Gastroesophageal sphincter (tissue), 4 donors: ENCODE measurements at regions not wholly inside any gene's neighbourhood (a gene's known extent, or its start where the extent isn't known, plus 50 kb on each side); places are given as distances from the start of the nearest gene placed in this dataset.

Experiments
- ATAC-seq: fragments of 150-250 bp; one replicate; pipeline ENCODE4 v1.9.1; 2016; ENCODE audit warnings: mild to moderate bottlenecking, moderate library complexity
- H3K27ac ChIP-seq, 4 donors: fragments of 200-600 bp; sonication (generic) in 3 of 4; 1 replicate in 3 of 4; 2 replicates in 1 of 4; pipeline ENCODE4 v1.5.1; 2016 to 2019
- H3K27me3 ChIP-seq: fragments of 200-600 bp; sonication (generic); one replicate; pipeline ENCODE4 v1.5.1; 2019
- H3K36me3 ChIP-seq, 2 donors: fragments of 200-600 bp; sonication (generic); one replicate each; pipeline ENCODE4 v1.5.1; 2019; ENCODE audit warnings: control low read depth in 1 of 2
- H3K4me1 ChIP-seq, 3 donors: fragments of 200-600 bp; sonication (generic); 1 replicate in 2 of 3; 2 replicates in 1 of 3; pipeline ENCODE4 v1.5.1; 2016 to 2019; ENCODE audit warnings: control low read depth in 2 of 3
- H3K4me3 ChIP-seq, 2 donors: fragments of 200-600 bp; sonication (generic); one replicate each; pipeline ENCODE4 v1.5.1; 2019; ENCODE audit warnings: mild to moderate bottlenecking in 1 of 2, moderate library complexity in 1 of 2
- H3K9me3 ChIP-seq, 3 donors: fragments of 200-600 bp; sonication (generic); one replicate each; pipeline ENCODE4 v1.5.1; 2017 to 2019; ENCODE audit warnings: control low read depth in 2 of 3
- EP300 ChIP-seq: sonication (generic); formaldehyde crosslinking; IDR thresholded peaks from one replicate; pipeline ENCODE4 v1.6.1; 2017; ENCODE audit warnings: antibody characterized with exemption, mild to moderate bottlenecking
- POLR2A ChIP-seq, 2 donors: fragments of 450-650 bp; IDR thresholded peaks; one replicate each; pipeline ENCODE4 v1.6.1; 2017; ENCODE audit warnings: antibody characterized with exemption in 2 of 2, mild to moderate bottlenecking in 2 of 2, moderate library complexity in 1 of 2
- POLR2AphosphoS5 ChIP-seq: sonication (generic); formaldehyde crosslinking; IDR thresholded peaks from one replicate; pipeline ENCODE4 v1.6.1; 2017; ENCODE audit warnings: antibody characterized with exemption
- WGBS, 2 donors: methylation state at CpG; one replicate each; pipeline ENCODE4 v1.1.5; 2018; ENCODE audit warnings: low coverage in 1 of 2; 5-methylcytosine and 5-hydroxymethylcytosine counted together
- TF ChIP-seq, protein P1 (sequence below), 4 experiments: fragments of 200-600 bp in 2 of 4; fragments of 450-650 bp in 2 of 4; sonication (generic) in 1 of 4; IDR thresholded peaks; one replicate each; pipeline ENCODE4 v1.5.1; 2017 to 2019; ENCODE audit warnings: antibody characterized with exemption in 4 of 4, mild to moderate bottlenecking in 2 of 4, moderate library complexity in 2 of 4

DNA sequence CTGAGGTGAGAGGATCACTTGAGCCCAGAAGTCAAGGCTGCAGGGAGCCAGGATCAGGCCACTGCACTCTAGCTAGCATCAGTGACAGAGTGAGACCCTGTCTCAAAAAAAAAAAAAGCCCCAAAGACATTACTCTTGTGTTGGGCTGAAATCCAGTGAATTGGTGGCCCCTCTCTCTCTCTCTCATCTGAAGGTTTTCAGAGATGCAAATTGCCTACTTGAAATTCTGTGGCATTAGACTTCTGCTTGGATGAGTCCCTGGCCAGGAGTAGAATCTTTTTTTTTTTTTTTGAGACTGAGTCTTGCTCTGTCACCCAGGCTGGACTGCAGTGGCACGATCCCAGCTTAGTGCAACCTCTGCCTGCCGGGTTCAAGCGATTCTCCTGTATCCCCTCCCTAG lies 112.0 kb upstream of the ATF7IP start:
- H3K36me3 ChIP-seq = no peaks in the 10 kb centered on the region
- no peak for TF ChIP-seq POLR2AphosphoS5
- TF ChIP-seq EP300 = no peak
- TF ChIP-seq, protein P1, sequence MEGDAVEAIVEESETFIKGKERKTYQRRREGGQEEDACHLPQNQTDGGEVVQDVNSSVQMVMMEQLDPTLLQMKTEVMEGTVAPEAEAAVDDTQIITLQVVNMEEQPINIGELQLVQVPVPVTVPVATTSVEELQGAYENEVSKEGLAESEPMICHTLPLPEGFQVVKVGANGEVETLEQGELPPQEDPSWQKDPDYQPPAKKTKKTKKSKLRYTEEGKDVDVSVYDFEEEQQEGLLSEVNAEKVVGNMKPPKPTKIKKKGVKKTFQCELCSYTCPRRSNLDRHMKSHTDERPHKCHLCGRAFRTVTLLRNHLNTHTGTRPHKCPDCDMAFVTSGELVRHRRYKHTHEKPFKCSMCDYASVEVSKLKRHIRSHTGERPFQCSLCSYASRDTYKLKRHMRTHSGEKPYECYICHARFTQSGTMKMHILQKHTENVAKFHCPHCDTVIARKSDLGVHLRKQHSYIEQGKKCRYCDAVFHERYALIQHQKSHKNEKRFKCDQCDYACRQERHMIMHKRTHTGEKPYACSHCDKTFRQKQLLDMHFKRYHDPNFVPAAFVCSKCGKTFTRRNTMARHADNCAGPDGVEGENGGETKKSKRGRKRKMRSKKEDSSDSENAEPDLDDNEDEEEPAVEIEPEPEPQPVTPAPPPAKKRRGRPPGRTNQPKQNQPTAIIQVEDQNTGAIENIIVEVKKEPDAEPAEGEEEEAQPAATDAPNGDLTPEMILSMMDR (IDR thresholded peaks at IDR 0.05) = no peak
- TF ChIP-seq POLR2A (IDR thresholded peaks at IDR 0.05) = no peak
- no peak overlapping the region for H3K4me3 ChIP-seq
- no peak overlapping the region for H3K27ac ChIP-seq
- 100% methylated on average over 2 of the region's 3 CpGs for WGBS, 2 donors
- H3K4me1 ChIP-seq = peaks cover 0 to 25% (median 12%) of the 10 kb centered on the region in 3 donors
- no peak for ATAC-seq
- no peaks in the 10 kb centered on the region for H3K27me3 ChIP-seq
- no peaks in the 10 kb centered on the region for H3K9me3 ChIP-seq

DNA sequence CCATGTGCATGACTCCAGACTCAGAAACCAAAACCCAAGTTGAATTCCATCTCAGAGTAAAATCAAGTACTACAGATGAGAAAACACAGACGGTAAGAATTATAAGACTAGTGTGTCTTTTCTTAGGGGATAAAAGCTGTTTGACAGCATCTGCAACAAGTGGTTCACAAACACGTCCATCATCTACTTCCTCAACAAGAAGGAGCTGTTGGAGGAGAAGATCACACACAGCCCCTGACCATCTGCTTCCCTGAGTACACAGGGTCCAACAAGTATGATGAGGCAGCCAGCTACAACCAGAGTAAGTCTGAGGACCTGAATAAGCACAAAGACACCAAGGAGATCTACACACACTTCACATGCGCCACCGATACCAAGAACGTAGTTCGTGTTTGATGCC lies 110.7 kb upstream of the ATF7IP start:
- H3K27ac ChIP-seq = no peak overlapping the region
- no peaks in the 10 kb centered on the region for H3K9me3 ChIP-seq
- peaks cover 0 to 37% (median 12%) of the 10 kb centered on the region in 3 donors for H3K4me1 ChIP-seq
- no peaks in the 10 kb centered on the region for H3K36me3 ChIP-seq
- no peak for TF ChIP-seq EP300
- H3K4me3 ChIP-seq = no peak overlapping the region
- no peaks in the 10 kb centered on the region for H3K27me3 ChIP-seq
- 86 to 100% methylated on average over 3 to 5 of the region's 6 CpGs for WGBS, 2 donors
- no peak for ATAC-seq

DNA sequence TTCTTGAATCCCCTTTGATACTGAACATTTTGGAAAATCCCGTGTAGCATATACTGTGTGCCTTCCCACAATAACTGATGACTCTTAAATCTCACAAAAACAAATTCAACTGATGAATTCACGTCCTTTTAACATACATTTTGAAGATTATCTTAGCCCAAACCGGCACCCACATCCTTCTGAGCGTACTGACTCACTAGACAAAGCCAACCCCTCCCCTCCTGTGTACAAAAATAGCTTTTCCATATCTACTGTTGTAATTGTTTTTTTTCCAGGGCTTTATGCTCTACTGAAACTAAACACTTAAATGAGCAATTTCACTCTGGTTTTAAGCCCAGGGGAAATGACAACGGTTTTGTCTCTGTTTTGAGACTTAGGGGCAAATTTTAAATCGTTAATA lies 109.4 kb upstream of the ATF7IP start:
- Histone ChIP-seq H3K27ac (peak overlapping the region in 2 of 4 donors; percentile 83), H3K9me3 (no peaks in the 10 kb centered on the region), H3K27me3 (no peaks in the 10 kb centered on the region), H3K4me3 (no peak overlapping the region), H3K4me1 (peaks cover 0 to 50% (median 19%) of the 10 kb centered on the region in 3 donors), H3K36me3 (no peaks in the 10 kb centered on the region)
- WGBS, 2 donors = 28 to 43% methylated on average over 6 of the region's 6 CpGs
- ATAC-seq = no peak
- TF ChIP-seq POLR2A (IDR thresholded peaks at IDR 0.05) (no peak), POLR2AphosphoS5 (no peak), EP300 (no peak)
- TF ChIP-seq, protein P1 (IDR thresholded peaks at IDR 0.05) = no peak

DNA sequence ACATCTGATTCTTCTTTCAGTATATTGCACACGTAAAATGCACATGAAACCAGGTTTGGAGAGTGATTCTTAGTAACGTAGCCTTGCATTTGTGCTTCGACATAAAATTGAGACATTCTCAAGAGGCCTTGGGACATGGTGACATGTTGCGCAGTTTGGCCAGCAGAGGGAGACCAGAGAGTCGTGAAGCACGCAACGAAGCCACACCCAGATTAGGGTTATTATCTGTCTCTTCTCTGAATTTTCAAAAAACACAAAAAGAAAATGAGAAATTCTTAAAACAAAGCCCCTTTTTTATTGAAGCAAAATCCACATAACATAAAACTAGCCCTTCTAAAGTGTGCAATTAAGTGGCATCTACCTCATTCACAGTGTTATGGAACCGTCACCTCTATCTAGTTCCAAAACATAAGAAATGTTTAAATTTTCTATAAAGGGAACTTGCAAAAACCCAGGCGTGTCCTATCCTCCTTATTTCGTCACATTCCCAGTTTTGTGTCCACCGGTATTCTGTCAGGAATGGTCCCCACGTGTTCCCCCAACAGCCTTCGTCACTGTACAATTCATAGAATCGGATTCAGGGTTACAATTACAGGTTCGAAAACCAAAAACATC lies 108.8 kb upstream of the ATF7IP start:
- H3K4me1 ChIP-seq = peaks cover 0 to 55% (median 19%) of the 10 kb centered on the region in 3 donors
- ATAC-seq = no peak
- H3K27ac ChIP-seq = peak overlapping the region; percentile 83 to 94 (median 86)
- H3K27me3 ChIP-seq = no peaks in the 10 kb centered on the region
- H3K9me3 ChIP-seq = no peaks in the 10 kb centered on the region
- H3K4me3 ChIP-seq = no peak overlapping the region
- TF ChIP-seq, protein P1 (IDR thresholded peaks at IDR 0.05) = peak; percentile 82 to 88 (median 84)
- TF ChIP-seq POLR2AphosphoS5 = peak; percentile 41
- TF ChIP-seq POLR2A (IDR thresholded peaks at IDR 0.05) = no peak
- no peak for TF ChIP-seq EP300
- H3K36me3 ChIP-seq = no peaks in the 10 kb centered on the region
- 31 to 49% methylated on average over 14 to 15 of the region's 15 CpGs for WGBS, 2 donors

DNA sequence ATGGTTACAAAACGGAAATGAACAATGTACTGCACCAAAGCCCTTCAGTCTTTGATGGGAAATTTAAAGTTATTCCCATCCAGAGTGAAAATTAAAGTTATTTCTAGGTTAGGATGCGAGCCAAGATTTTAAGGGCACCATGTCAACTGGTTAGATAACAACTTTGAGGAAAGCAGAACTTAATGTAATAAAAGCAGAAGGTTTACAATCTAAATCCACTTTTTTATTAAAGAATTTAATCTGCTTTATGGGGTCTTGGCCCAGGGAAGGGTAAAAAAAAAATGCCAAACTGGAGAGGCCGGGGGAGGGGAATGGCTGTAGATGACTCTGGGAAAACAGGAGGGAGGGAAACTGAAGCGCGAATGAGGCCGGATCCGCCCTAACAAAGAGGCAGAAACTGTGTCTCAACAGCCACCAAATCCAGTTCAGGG lies 108.2 kb upstream of the ATF7IP start:
- Histone ChIP-seq H3K27ac (peak overlapping the region; percentile 83 to 94 (median 86)), H3K4me3 (peak overlapping the region; percentile 19 to 21), H3K27me3 (no peaks in the 10 kb centered on the region), H3K4me1 (peaks cover 0 to 62% (median 19%) of the 10 kb centered on the region in 3 donors), H3K36me3 (no peaks in the 10 kb centered on the region), H3K9me3 (no peaks in the 10 kb centered on the region)
- 2 to 3% methylated on average over 6 to 7 of the region's 7 CpGs for WGBS, 2 donors
- TF ChIP-seq POLR2A (IDR thresholded peaks at IDR 0.05) (no peak), POLR2AphosphoS5 (no peak), EP300 (no peak)
- TF ChIP-seq, protein P1 (IDR thresholded peaks at IDR 0.05) = no peak
- ATAC-seq = no peak
